HG03460 (cell line): ENCODE measurements at regions not wholly inside any gene's neighbourhood (a gene's known extent, or its start where the extent isn't known, plus 50 kb on each side); places are given as distances from the start of the nearest gene placed in this dataset.
"Not testable (repeated sequence)": the region's sequence is repeated elsewhere in the genome, so short reads cannot be mapped to it uniquely, and the experiment has no call there.

Experiments
- ATAC-seq: cut with Tn5 transposase; IDR thresholded peaks from one replicate; pipeline ENCODE4 v1.9.1; 2021; ENCODE audit not compliant: unreplicated experiment

DNA sequence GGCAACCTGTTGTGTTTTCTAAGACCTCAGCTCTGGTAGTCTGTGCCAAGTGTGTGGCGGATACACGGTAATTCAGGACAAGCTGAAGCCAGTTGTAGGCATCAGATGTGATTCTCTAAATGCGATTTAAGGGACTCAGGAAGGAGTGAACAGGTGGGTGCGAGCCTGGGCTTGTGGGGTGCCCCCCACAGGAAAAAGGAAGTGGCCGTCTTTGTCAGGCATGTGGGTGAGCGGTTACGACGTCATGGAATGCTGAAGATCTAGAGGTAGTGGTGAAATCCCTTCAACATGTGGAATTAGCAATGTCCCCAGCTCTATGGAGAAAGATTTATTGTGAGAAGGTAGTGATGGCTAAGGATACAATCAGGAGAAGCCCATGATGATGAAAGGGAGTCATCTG, 95.1 kb upstream of the EXOC2 start:
- no peak for ATAC-seq

DNA sequence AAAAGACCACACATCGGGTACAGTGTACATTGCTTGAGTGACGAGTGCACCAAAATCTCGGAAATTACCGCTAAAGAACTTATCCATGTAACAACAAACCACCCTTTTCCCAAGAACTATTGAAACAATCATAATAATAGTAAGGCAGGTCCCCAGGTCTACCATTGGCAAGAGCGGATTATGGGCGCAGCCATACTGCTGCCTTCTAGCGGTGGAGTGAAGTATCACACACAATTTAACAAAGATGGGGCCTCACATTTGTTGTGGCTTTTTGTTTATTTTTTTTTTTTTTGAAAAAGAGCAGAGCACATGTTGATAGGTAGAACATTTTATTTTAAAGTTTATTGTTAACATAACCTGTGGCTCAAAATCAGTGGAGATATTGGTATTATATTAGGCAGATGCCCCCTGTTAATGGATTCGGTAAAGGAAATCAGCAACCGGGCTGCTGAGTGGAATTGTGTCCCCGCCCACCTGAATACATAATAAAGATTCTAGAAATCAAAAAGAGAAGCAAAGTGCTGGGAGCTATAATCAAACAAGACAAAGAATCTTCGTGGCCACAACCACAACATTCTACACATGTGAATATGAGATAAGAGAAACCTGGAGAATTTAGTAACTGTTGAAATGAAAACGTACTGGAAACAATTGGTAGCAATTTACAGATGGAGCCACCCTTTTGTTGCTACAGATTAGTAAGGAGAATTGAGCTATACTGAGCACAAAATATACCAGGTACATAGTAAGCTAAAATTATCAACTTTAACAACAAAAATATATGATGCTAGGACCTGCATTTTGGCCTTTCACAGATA, 94.2 kb upstream of the EXOC2 start:
- ATAC-seq: no peak

DNA sequence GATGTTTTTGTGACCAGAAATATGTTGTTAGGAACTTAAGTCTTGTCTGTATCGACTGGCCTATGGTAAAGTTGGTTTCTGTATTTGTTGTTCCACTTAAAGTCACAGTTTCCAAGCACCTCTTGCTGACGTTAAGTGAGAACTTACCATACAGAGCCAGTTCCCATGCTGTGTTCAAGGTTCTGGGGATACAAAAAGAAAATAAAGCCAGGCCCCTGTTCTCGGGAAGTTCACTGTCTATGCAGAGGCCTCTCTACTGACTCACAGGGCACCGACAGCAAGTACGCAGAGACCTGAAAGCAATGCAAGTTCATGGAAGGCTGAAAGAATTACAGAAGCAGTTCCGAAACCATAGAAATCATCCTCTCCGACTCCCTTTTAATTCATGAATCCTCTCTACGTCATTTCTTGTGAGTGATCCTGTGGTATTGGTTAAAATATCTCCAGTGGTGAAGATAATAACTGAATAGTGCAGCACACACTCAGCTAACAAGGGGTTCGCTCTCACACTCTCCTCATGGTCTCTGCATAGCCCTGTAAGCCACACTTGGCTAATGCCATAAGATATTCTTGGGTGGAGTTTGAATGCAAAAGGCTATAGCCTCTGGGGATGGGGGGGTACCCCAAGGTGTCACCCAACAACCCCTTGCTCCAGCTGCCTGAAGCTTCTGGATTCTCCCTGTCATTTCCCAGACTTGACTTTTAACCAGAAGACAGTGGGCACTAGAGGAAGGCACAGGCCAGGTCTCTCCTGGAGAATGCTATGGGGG, 91.2 kb upstream of the EXOC2 start:
- ATAC-seq: no peak

DNA sequence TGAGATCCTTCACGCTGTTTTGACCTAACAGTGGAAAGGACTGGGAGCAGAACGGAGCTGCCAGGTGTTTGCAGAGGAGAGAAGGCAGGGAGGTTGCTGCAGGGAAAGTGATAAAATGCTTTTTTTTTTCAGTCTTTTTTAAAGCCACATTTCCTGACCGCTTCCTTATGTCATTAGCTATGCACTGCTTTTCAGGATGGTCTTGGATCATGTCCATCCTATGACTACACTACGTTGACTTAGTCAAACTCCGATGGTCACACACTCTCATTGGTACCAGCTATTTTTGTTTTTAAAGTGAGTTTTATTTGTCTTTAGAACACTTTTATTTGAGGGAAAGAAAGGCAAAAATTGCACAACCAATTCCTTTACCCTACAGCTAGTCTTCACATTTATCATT, 89.2 kb upstream of the EXOC2 start:
- ATAC-seq: no peak

DNA sequence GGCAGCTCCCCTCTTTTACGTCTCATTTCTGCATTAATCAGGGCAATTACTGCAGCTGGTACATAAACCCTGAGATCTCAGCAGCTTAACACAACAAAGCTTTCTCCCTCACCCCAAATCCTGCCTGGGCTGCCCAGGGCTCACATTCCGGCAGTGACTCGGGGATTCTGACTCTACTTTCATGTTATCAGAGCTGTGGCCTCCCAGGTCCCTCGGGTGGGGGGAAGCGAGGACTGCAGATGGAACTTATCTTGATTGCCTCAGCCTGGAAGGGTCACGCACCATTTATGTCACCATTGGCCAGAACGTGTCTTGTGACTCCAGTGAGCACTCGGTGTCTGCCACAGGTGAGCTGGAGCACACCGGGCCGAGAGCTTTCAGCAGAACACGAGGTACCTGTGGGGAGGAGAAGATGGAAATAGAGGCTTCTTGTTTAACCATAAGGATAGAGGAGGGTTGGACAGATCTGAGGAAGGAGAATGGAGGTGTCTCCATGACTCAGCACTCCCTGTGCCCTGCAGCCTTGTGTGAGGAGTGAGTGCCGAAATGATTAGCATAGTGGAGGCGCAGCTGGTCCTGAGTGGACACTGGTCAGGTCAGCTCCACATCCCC, 88.5 kb upstream of the EXOC2 start:
- ATAC-seq: no peak

DNA sequence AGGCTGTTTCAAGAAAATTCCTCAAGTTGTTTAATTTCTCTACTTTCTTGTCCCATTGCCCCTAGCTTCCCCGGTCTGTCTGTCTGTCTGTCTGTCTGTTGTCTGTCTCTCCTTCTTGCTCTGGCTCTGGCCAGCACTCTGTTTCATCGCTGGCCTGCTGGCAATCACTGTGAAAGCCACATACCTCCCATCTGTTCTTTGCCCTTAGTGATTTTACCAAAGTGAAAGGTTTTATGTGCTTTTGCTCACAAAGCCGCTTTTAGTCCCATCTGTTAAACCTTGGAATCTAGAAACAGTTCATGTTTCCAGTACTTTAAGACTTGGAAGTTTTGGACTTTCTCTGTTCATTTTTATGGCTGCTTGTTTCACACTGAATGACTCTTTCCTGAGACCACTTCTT, 87.8 kb upstream of the EXOC2 start:
- ATAC-seq: no peak

DNA sequence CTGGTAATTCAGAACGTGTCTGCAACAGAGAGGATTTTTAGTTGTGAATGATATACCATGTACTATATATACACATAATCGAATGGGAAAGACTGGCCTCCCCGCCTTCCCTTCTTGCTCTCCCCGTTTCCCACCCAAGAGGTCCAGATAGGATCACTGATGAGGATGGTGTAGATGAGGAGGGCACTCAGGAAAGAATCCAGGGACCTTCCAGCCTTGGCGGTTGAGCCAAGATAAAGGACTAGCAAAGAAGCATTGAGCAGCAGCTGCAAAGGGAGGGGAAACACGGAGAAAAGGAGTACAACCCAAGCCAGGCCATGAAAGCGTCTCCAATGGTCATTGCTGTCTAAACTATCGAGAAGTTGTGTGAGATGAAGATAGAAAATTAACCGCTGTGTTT, 84.0 kb upstream of the EXOC2 start:
- ATAC-seq: no peak

DNA sequence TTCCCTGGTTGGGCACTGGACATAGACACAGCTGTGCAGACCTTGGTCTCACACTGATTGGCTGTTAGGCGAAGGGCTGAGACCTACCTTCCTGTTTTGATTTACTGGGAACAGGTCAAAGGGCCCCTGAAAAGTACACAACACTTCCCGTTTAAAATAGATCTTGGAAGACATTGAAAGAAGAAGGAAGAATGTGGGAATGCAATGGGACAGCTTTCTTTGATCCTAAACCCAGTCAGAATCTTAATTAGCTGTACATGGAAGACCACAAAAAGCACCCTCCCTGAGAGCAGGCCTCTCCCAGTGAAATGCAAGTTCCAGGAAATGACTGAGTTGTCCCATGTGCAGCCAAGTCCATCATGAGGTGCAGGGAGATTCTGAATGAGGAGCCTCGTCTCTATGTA, 83.6 kb upstream of the EXOC2 start:
- ATAC-seq: no peak

DNA sequence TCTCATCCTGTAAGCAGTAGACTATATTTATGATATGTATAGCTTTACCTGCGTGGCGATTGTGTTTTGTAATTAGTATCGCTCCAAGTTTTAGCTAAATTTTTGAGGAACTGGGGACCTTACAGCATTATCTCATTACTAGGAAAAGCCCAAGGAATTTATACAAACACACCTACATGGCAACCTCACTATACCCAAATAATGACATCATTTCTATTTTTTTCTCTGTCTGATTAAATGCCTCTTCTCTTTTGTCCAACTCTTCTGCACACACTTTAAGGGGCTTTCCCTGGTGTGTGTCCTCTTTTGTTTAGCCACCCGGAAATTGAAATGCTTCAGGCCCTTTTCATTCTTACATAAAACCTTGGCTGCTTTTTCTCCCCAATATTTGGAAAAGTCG, 82.9 kb upstream of the EXOC2 start:
- no peak for ATAC-seq

DNA sequence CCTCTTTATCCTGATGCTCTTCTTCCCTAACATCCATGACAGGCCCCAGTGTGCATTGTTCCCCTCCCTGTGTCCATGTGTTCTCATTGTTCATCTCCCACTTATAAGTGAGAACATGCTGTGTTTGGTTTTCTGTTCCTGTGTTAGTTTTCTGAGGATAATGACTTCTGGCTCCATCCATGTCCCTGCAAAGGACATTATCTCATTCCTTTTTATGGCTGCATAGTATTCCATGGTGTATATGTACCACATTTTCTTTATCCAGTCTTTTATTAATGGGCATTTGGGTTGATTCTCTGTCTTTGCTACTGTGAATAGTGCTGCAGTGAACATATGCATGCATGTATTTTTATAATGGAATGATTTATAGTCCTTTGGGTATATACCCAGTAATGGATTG, 78.7 kb upstream of the EXOC2 start:
- ATAC-seq: not testable (repeated sequence)

DNA sequence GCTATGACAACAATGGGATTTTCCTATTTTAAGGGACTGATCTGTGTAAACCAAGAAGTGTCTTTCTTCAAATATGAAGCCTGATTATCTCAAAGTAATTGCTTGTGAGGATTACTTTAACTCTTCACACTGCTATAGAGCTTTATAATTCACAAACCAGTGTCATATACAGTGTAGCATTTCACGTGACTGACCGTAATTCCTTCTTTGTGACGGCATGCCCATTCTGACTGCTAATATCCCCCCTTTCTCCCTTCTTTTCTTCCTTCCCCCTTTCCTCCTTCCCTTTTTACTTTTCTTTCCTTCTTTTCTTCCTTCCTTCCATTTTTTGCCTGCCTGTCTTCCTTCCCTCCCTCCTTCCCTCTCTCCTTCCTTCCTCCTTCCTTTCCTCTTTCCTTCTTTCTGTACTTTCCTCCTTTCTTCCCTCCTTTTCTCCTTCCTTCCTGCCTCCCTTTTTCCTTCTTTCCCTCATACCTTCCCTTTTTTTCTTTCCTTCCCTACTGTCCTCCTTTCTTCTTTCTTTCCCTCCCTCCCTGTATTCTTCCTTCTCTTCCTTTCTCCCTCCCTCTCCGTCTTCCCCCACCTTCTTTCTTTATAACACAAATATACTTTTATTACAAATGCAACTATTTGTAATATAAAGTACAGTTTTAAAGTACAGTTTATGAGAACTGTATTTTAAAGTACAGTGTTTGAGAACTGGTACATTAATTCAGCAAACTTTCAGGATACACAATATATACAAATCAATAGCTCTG, 75.0 kb upstream of the EXOC2 start:
- no peak for ATAC-seq

DNA sequence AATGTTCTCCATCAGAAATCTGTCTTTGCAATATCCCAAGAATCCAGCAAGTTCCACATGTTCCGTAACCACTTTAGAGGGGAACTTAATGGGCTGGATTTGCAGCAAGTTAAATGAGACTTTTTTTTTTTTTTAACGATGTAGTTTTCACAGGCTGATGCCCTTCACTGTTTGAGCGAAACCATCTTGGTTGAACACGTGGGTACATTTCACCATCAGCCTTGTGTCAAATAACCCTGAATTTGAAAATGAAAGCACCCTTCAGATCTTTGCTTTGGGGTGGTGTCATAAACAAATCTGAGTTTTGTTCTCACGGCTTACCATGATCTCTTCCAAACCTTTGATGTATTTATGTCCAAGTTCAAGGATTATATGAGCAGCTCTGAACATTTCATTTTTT, 73.7 kb upstream of the EXOC2 start:
- ATAC-seq: no peak

DNA sequence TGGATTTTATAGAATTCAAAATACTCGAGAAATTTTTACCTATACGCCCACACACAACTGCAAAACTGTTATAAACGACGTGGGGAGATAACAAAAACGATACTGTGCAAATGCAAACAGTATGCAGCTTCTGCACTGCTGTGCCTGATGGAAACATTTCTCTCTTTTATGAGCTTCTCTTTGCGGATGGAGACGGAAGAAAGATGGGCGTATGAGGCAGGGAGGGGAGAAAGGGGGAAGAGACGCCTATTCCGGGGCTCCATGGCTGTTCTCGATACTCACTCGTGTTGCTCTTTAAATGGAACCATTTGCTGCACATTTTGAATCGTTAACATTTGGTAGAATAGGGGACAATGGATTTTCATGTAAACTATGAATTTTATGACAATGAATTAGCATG, 69.1 kb upstream of the EXOC2 start:
- no peak for ATAC-seq

DNA sequence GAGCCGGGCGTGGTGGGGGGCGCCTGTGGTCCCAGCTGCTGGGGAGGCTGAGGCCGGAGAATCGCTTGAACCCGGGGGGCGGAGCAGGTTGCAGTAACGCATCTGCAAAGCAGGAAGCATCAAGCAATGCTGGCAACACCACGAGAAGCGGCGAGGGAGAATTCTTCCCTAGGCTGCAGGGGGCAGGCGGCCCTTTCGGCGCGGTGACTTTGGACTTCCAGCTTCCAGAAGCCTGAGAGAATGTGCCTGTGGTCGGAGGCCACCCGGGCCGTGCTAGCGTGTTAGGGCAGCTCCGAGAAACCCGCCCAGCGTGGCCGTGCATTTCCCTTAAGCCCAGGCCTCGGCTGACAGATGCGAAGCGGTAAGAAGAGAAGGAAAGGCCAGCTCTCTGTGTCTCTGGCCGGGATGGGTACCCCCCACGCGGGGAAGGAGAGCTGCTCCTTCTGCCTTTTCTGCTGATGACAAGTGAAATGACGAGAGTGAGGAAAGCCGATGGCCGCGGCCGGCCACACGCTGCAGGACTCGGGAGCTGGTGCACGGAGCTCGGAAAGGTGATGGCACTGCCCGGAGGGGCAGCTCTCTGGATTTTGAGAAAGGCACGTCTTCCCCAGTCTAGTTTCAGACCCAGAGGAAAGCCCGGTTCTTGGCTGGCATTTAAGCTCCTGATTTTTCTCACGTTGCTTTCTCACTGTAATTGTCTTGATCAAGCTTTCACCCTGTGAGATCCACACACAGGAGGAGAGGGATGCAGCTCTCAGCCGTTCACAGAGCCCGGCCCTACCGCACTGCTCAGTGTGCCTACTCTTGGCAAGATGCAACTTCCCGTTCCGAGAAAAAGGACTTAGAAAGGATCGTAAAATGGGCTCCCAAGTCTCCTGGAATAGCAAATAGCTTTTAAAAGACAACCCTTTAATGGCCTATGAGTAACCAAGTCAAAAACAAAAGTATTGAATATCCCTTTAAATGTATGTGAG, 68.3 kb upstream of the EXOC2 start:
- no peak for ATAC-seq

DNA sequence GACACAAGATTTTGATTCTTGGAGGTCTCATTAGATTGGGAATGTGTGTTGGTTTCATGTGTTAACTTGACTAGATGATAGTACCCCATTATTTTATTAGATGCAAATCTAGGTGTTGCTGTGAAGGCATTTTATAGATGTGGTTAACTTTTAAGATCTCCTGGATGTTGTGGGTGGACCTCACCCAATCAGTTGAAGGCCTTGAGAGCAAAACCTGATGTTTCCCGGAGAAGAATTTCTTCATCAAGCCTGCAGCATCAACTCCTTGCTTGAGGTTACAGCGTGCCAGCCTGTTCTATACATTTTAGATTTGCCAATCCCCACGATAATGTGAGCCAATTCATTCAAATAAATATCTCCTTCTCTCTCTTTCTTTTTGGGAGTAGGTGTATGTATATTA, 66.8 kb upstream of the EXOC2 start:
- ATAC-seq: no peak

DNA sequence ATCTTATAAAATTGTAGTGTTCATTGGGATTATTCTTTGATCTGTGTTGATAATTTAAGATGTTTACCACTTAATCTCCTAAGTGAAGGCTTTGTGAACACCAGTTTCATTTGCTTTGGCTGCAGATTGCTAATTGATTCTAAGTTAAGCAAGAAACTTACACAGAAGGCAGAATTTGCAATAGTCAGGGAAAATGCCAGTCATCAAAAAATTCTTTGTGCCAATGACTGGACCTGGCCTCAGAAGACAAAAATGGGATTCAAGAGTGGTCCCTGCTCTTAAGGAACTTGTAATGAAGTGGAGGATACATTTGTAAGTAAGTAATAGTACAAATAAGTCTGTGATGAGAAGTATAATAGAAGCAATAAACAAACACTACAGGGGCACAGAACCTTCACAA, 63.3 kb upstream of the EXOC2 start:
- ATAC-seq: no peak

DNA sequence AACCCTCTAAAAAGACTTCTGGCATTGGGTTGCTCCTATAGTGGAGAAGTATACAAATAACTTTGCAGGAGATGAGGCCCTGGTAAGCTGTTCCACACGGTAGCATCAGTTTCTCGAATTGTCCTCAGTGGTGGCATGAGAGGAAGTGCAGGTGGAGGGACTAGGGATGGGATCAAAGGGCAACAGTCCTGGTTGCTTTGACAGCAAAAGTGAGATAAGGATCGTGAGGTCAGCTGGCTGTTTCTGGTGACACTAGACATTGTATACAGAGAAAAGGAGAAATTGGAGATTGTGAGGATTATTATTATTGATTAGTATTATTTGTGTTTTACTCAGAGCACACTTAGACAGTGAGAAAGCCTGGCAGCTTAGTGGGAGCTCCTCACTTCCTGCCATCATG, 61.3 kb upstream of the EXOC2 start:
- no peak for ATAC-seq

DNA sequence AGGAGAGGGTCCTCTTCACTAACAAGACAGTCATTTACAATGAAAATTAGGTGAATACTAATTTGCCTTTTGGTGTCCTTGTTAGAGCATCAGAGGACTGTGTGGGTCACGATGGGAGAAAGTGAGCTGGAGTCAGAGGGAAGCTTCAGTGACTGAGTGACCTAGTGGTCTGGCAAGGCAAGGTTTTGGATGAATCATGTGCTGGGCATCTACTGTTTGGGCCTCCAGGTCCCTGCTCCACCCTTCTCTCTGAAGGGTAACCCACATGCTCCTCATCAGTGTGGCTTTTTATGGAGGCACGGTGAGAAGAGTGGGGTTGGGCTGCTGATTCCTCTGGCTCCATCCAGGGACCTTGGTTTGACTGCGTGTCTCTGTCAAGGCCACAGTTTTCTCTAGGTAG, 60.5 kb upstream of the EXOC2 start:
- no peak for ATAC-seq

DNA sequence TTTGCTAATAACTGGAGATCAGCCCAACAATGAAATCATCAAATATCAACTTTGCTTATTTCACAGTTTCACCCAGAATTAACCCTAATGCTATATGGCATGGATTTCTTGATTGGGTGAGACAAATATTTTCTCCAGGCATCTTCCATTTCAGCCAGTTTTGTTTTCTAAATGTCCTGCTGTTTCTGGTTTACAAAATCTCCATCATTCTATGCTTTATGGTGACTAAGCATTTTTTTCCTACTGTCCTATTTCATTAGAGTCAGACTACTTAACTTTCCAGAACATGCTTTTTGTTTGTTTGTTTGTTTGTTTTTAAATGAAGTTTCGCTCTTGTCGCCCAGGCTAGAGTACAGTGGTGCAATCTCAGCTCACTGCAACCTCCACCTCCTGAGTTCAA, 59.5 kb upstream of the EXOC2 start:
- ATAC-seq: no peak

DNA sequence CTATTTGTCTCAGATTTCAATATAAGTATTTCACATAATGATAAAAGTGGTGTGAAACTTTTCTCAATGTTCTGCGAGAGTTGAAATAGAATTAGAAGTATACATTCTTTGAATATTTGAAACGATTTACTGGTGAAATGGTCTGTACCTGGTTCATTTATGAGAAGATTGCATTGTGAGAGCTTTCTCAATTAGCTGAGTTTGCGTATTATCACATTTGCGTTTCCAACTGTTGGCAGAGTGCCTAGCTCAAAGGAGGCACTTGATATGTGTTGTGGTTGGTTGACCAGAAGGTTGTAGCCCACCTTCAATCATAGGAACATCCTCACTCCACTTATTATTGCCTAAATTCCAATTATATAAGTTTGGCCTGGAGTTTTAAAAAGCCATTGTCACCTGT, 58.8 kb upstream of the EXOC2 start:
- no peak for ATAC-seq
